ENCODE measurements at regions not wholly inside any gene's neighbourhood (a gene's known extent, or its start where the extent isn't known, plus 50 kb on each side); places are given as distances from the start of the nearest gene placed in this dataset.

- H3K27me3 Mint-ChIP-seq (ENCODE audit: unreplicated experiment), result no peaks in the 10 kb centered on the region
- no peaks in the 10 kb centered on the region for H3K4me1 Mint-ChIP-seq (ENCODE audit: unreplicated experiment)
- H3K9me3 Mint-ChIP-seq (ENCODE audit: unreplicated experiment), result no peaks in the 10 kb centered on the region
- H3K4me3 Mint-ChIP-seq (ENCODE audit: unreplicated experiment), result no peak overlapping the region
- DNase-seq (ENCODE audit: extremely low spot score, unreplicated experiment), result no peak
- no peaks in the 10 kb centered on the region for H3K36me3 Mint-ChIP-seq (ENCODE audit: unreplicated experiment)
- H3K27ac Mint-ChIP-seq (ENCODE audit: unreplicated experiment), result no peak overlapping the region
- TF ChIP-seq, protein P1, sequence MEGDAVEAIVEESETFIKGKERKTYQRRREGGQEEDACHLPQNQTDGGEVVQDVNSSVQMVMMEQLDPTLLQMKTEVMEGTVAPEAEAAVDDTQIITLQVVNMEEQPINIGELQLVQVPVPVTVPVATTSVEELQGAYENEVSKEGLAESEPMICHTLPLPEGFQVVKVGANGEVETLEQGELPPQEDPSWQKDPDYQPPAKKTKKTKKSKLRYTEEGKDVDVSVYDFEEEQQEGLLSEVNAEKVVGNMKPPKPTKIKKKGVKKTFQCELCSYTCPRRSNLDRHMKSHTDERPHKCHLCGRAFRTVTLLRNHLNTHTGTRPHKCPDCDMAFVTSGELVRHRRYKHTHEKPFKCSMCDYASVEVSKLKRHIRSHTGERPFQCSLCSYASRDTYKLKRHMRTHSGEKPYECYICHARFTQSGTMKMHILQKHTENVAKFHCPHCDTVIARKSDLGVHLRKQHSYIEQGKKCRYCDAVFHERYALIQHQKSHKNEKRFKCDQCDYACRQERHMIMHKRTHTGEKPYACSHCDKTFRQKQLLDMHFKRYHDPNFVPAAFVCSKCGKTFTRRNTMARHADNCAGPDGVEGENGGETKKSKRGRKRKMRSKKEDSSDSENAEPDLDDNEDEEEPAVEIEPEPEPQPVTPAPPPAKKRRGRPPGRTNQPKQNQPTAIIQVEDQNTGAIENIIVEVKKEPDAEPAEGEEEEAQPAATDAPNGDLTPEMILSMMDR (IDR thresholded peaks at IDR 0.05), result no peak
Observed at GRCh38 chr6:151733680-151734320, 73.7 kb upstream of the ESR1 start.

- H3K9me3 Mint-ChIP-seq (ENCODE audit: unreplicated experiment), result no peaks in the 10 kb centered on the region
- DNase-seq (ENCODE audit: extremely low spot score, unreplicated experiment), result no peak
- TF ChIP-seq, protein P1 (IDR thresholded peaks at IDR 0.05), result no peak
- no peak overlapping the region for H3K27ac Mint-ChIP-seq (ENCODE audit: unreplicated experiment)
- no peak overlapping the region for H3K4me3 Mint-ChIP-seq (ENCODE audit: unreplicated experiment)
- H3K4me1 Mint-ChIP-seq (ENCODE audit: unreplicated experiment), result no peaks in the 10 kb centered on the region
- no peaks in the 10 kb centered on the region for H3K27me3 Mint-ChIP-seq (ENCODE audit: unreplicated experiment)
- no peaks in the 10 kb centered on the region for H3K36me3 Mint-ChIP-seq (ENCODE audit: unreplicated experiment)
Observed at GRCh38 chr6:151738267-151738666, 69.2 kb upstream of the ESR1 start.

- H3K27me3 Mint-ChIP-seq (ENCODE audit: unreplicated experiment), result no peaks in the 10 kb centered on the region
- H3K4me3 Mint-ChIP-seq (ENCODE audit: unreplicated experiment), result no peak overlapping the region
- no peaks in the 10 kb centered on the region for H3K9me3 Mint-ChIP-seq (ENCODE audit: unreplicated experiment)
- no peaks in the 10 kb centered on the region for H3K36me3 Mint-ChIP-seq (ENCODE audit: unreplicated experiment)
- no peak for DNase-seq (ENCODE audit: extremely low spot score, unreplicated experiment)
- TF ChIP-seq, protein P1 (IDR thresholded peaks at IDR 0.05), result no peak
- no peak overlapping the region for H3K27ac Mint-ChIP-seq (ENCODE audit: unreplicated experiment)
- H3K4me1 Mint-ChIP-seq (ENCODE audit: unreplicated experiment), result no peaks in the 10 kb centered on the region
Observed at GRCh38 chr6:151738960-151739359, 68.5 kb upstream of the ESR1 start.

DNA sequence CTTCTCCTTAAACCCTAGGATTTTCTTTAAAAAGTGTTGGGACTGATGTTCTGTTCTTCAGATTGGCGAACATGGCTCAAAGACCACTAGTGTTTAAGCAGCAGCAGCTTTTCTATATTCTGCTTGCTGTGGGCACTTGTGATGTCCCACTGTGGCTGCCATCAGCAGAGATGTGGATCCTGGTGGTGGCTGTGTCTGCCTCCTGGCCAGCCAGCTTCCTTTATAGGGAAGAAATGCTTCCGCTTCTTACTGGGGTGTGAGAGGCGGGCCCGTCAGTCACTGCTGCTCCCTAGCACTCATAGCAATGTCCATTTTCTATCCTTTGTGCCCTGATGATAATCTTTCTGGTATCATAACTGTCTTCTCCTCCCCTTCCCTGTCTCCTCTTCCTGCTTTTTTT lies 66.7 kb upstream of the ESR1 start:
- Mint-ChIP-seq H3K27ac (ENCODE audit: unreplicated experiment) (no peak overlapping the region), H3K4me1 (ENCODE audit: unreplicated experiment) (no peaks in the 10 kb centered on the region), H3K9me3 (ENCODE audit: unreplicated experiment) (no peaks in the 10 kb centered on the region), H3K27me3 (ENCODE audit: unreplicated experiment) (no peaks in the 10 kb centered on the region), H3K36me3 (ENCODE audit: unreplicated experiment) (no peaks in the 10 kb centered on the region), H3K4me3 (ENCODE audit: unreplicated experiment) (no peak overlapping the region)
- no peak for DNase-seq (ENCODE audit: extremely low spot score, unreplicated experiment)
- TF ChIP-seq, protein P1 (IDR thresholded peaks at IDR 0.05), result no peak

DNA sequence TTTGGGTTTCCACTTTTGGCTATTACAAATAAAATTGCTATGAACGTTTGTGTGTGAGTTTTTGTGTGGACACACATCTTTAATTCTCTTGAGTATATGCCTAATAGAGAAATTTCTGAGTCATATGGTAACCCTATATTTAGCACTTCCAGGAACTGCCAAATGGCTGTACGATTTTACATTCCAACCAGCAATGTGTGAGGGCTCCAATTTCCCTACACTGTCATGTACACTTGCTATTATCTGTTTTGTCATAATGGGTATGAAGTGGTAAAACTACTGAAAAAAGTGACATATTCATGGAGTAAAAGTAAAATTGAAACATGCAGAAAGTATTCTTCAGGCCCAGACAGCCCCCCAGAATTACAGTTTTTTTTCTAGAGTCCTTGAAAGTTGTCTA lies 59.6 kb upstream of the ESR1 start:
- H3K4me3 Mint-ChIP-seq (ENCODE audit: unreplicated experiment), result no peak overlapping the region
- no peaks in the 10 kb centered on the region for H3K4me1 Mint-ChIP-seq (ENCODE audit: unreplicated experiment)
- H3K9me3 Mint-ChIP-seq (ENCODE audit: unreplicated experiment), result no peaks in the 10 kb centered on the region
- H3K27ac Mint-ChIP-seq (ENCODE audit: unreplicated experiment), result no peak overlapping the region
- DNase-seq (ENCODE audit: extremely low spot score, unreplicated experiment), result no peak
- H3K27me3 Mint-ChIP-seq (ENCODE audit: unreplicated experiment), result peaks cover 9% of the 10 kb centered on the region
- no peaks in the 10 kb centered on the region for H3K36me3 Mint-ChIP-seq (ENCODE audit: unreplicated experiment)
- TF ChIP-seq, protein P1 (IDR thresholded peaks at IDR 0.05), result no peak

All from osteocyte (in vitro differentiated cells).